Peyer's patch (tissue), 4 donors: ENCODE measurements at regions not wholly inside any gene's neighbourhood (a gene's known extent, or its start where the extent isn't known, plus 50 kb on each side); places are given as distances from the start of the nearest gene placed in this dataset.
"Not testable (repeated sequence)": the region's sequence is repeated elsewhere in the genome, so short reads cannot be mapped to it uniquely, and the experiment has no call there.

Source experiments
- CTCF ChIP-seq, 6 experiments: fragments of 450-650 bp in 4 of 6; fragments of 200-600 bp in 2 of 6; sonication (generic) in 1 of 6; IDR thresholded peaks; one replicate each; pipeline ENCODE4 v1.5.1; 2017 to 2019; ENCODE audit warnings: antibody characterized with exemption in 6 of 6, mild to moderate bottlenecking in 3 of 6, moderate library complexity in 1 of 6
- POLR2A ChIP-seq, 2 donors: fragments of 450-650 bp; IDR thresholded peaks; one replicate each; pipeline ENCODE4 v1.5.1; 2017; ENCODE audit warnings: antibody characterized with exemption in 2 of 2, mild to moderate bottlenecking in 2 of 2, moderate library complexity in 2 of 2

- TF ChIP-seq CTCF, POLR2A (IDR thresholded peaks at IDR 0.05): not testable (repeated sequence)
Measured at GRCh38 chr1:121042882-121043281, 141.3 kb downstream of the FAM72B start.
